Gastrocnemius medialis (tissue), 4 donors: ENCODE measurements at regions not wholly inside any gene's neighbourhood (a gene's known extent, or its start where the extent isn't known, plus 50 kb on each side); places are given as distances from the start of the nearest gene placed in this dataset.
"Not testable (repeated sequence)": the region's sequence is repeated elsewhere in the genome, so short reads cannot be mapped to it uniquely, and the experiment has no call there.

ENCODE experiments used
- ATAC-seq, 2 donors: fragments of 150-250 bp; one replicate each; pipeline ENCODE4 v1.9.1; 2016
- DNase-seq, 2 donors: peaks; one replicate each; pipeline ENCODE4 v3.0.0-alpha.2; 2019
- H3K27ac ChIP-seq, 4 donors: fragments of 200-600 bp; sonication (generic); 1 replicate in 1 of 4; 2 replicates in 3 of 4; pipeline ENCODE4 v1.5.1; 2016 to 2018; ENCODE audit warnings: mild to moderate bottlenecking in 2 of 4, moderate library complexity in 1 of 4
- H3K27me3 ChIP-seq, 3 donors: fragments of 200-600 bp; sonication (generic) in 2 of 3; 1 replicate in 1 of 3; 2 replicates in 2 of 3; pipeline versions ENCODE4 v1.5.1 to v1.6.0; 2016 to 2019; ENCODE audit warnings: mild to moderate bottlenecking in 1 of 3, moderate library complexity in 1 of 3
- H3K36me3 ChIP-seq, 2 donors: fragments of 200-600 bp; sonication (generic) in 1 of 2; one replicate each; pipeline ENCODE4 v1.5.1; 2017 to 2018
- H3K4me1 ChIP-seq, 2 donors: fragments of 200-600 bp; sonication (generic) in 1 of 2; one replicate each; pipeline ENCODE4 v1.5.1; 2016 to 2017; ENCODE audit warnings: mild to moderate bottlenecking in 2 of 2
- H3K4me3 ChIP-seq, 4 donors: fragments of 200-600 bp; sonication (generic) in 3 of 4; 1 replicate in 1 of 4; 2 replicates in 3 of 4; pipeline ENCODE4 v1.5.1; 2016 to 2019; ENCODE audit warnings: mild to moderate bottlenecking in 2 of 4
- H3K9me3 ChIP-seq, 3 donors: fragments of 200-600 bp; sonication (generic) in 2 of 3; 1 replicate in 1 of 3; 2 replicates in 2 of 3; pipeline ENCODE4 v1.5.1; 2016 to 2019
- CTCF ChIP-seq, 5 experiments: fragments of 450-650 bp in 3 of 5; fragments of 200-600 bp in 2 of 5; sonication (generic) in 2 of 5; IDR thresholded peaks in 4 of 5; conservative IDR thresholded peaks in 1 of 5; 1 replicate in 4 of 5; 2 replicates in 1 of 5; pipeline ENCODE4 v1.5.1; 2016 to 2019; ENCODE audit warnings: antibody characterized with exemption in 5 of 5, mild to moderate bottlenecking in 3 of 5, moderate library complexity in 3 of 5
- POLR2A ChIP-seq, 2 donors: fragments of 450-650 bp; IDR thresholded peaks; one replicate each; pipeline ENCODE4 v1.6.1; 2017; ENCODE audit warnings: antibody characterized with exemption in 2 of 2, mild to moderate bottlenecking in 2 of 2, moderate library complexity in 2 of 2
- in situ Hi-C, 4 donors: fragments of 200-750 bp; cut with MboI; loops; one replicate each; pipeline versions ENCODE4 v1.15.0 to v1.8.0; 2017; ENCODE audit warnings: low sequenced_read_pairs in 4 of 4
- intact Hi-C: fragments of 100-400 bp; cut with DNase I; formaldehyde crosslinking; loops from one replicate; pipeline ENCODE4 v1.15.1; 2023; ENCODE audit warnings: low total_unique reads

DNA sequence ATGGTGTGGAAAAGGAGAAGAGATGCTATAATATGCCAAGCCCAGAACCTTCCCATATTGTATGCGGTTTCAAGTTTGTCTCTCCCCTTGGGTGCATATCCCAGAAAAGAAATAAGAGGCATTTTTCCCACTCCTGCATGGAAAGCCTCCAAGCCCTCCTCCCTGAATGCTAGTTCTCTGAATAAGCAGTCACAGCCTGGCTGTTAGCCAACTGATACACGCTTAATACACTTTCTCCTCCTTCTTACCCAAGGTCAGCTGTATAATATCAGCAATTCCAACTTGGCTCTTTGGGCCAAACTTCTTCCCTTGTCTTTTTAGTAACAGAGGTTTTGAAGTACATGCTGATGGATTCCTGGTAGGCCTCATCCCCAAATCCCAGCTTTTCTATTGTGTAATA lies 440.1 kb downstream of the EPHA7 start:
- H3K27me3 ChIP-seq: no peaks in the 10 kb centered on the region
- ATAC-seq (no peak), DNase-seq (no peak)
- H3K27ac ChIP-seq: no peak overlapping the region
- no peaks in the 10 kb centered on the region for H3K9me3 ChIP-seq
- no peaks in the 10 kb centered on the region for H3K4me1 ChIP-seq
- intact Hi-C loops (no loop called here), in situ Hi-C loops (no loop called here)
- TF ChIP-seq POLR2A (IDR thresholded peaks at IDR 0.05): no peak
- no peak for TF ChIP-seq CTCF (IDR thresholded peaks at IDR 0.05 in 4 of 5, conservative IDR thresholded peaks at IDR 0.05 in 1 of 5)
- H3K36me3 ChIP-seq: no peaks in the 10 kb centered on the region
- H3K4me3 ChIP-seq: no peak overlapping the region

DNA sequence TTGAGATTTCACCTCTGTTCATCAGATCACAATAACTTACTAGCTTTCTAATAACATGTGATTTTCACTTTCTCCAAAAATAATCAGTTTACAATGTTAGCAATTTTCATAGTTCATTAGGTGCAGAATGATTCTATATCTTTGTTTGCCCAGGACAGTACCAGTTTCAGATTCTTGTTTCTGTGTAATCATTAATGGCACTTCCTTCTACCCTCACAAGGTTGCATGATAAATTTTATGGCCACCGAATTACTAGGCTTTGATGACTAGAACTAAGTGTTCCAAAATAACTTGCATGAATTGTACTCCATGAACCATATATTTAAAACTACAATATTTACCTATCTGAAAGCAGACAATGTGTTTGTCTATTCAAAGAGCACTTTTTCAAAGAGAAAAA lies 442.3 kb downstream of the EPHA7 start:
- DNase-seq: no peak
- in situ Hi-C loops: no loop called here
- TF ChIP-seq CTCF (IDR thresholded peaks at IDR 0.05 in 4 of 5, conservative IDR thresholded peaks at IDR 0.05 in 1 of 5) (no peak), POLR2A (IDR thresholded peaks at IDR 0.05) (no peak)
- H3K4me1 ChIP-seq: no peaks in the 10 kb centered on the region
- no peaks in the 10 kb centered on the region for H3K9me3 ChIP-seq
- H3K36me3 ChIP-seq: no peaks in the 10 kb centered on the region
- intact Hi-C loops: no loop called here
- no peak overlapping the region for H3K4me3 ChIP-seq
- no peak for ATAC-seq
- H3K27me3 ChIP-seq: no peaks in the 10 kb centered on the region
- H3K27ac ChIP-seq: no peak overlapping the region

DNA sequence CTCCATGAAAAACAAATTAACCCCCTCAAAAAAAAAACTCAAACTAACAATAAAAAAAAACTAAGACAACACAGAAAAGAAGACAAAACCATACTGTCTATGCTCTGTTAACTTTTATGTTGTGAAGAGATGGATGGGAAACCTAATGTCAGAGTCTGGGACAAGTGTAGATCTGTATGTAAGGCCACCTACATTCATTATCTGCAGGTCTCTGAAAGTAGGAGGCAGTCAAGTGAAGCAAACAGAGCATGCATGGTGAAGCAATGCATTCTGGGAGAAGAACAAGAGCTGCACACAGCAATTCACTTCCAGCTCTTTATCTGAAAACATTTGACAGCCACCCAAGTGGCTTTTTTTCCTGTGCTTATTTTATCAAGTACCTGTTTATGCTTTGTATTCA lies 452.0 kb downstream of the EPHA7 start:
- DNase-seq (no peak), ATAC-seq (no peak)
- Histone ChIP-seq H3K9me3 (no peaks in the 10 kb centered on the region), H3K27ac (no peak overlapping the region), H3K36me3 (no peaks in the 10 kb centered on the region), H3K4me3 (no peak overlapping the region), H3K27me3 (no peaks in the 10 kb centered on the region), H3K4me1 (no peaks in the 10 kb centered on the region)
- intact Hi-C loops: no loop called here
- TF ChIP-seq POLR2A (IDR thresholded peaks at IDR 0.05): no peak
- no peak for TF ChIP-seq CTCF (IDR thresholded peaks at IDR 0.05 in 4 of 5, conservative IDR thresholded peaks at IDR 0.05 in 1 of 5)
- in situ Hi-C loops: no loop called here

DNA sequence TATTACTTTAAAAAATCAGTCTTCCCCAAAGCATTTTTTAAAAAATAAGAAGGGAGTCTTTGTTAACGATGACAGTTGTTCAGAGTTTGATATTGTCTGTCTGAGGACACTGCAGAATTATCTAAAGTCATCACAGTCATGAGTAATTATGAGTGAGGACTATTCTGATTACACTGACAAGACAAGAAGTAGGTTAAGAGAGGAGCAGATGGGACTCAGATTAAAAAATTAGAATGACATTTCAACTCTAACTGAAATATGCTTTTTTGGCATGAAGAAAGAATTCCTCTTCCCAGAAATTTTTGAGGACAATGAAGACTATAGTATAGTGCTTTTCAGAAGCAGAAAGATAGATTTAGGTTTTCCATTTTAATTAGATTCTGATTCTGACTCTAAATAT lies 456.5 kb downstream of the EPHA7 start:
- no peak for DNase-seq
- no peaks in the 10 kb centered on the region for H3K4me1 ChIP-seq
- ATAC-seq: no peak
- in situ Hi-C loops: no loop called here
- no peaks in the 10 kb centered on the region for H3K36me3 ChIP-seq
- no peaks in the 10 kb centered on the region for H3K9me3 ChIP-seq
- no peak overlapping the region for H3K4me3 ChIP-seq
- intact Hi-C loops: no loop called here
- no peak overlapping the region for H3K27ac ChIP-seq
- H3K27me3 ChIP-seq: no peaks in the 10 kb centered on the region
- TF ChIP-seq CTCF (IDR thresholded peaks at IDR 0.05 in 4 of 5, conservative IDR thresholded peaks at IDR 0.05 in 1 of 5): no peak
- no peak for TF ChIP-seq POLR2A (IDR thresholded peaks at IDR 0.05)

DNA sequence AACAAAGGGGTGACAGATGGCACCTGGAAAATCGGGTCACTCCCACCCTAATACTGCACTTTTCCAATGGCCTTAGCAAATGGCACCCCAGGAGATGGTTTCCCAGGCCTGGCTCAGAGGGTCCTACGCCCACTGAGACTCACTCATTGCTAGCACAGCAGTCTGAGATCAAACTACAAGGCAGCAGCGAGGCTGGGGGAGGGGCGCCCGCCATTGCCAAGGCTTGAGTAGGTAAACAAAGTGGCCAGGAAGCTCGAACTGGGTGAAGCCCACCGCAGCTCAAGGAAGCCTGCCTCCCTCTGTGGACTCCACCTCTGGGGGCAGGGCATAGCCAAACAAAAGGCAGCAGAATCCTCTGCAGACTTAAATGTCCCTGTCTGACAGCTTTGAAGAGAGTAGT lies 467.2 kb downstream of the EPHA7 start:
- H3K27ac ChIP-seq, H3K36me3 ChIP-seq, intact Hi-C loops, ATAC-seq, H3K27me3 ChIP-seq, H3K9me3 ChIP-seq, H3K4me3 ChIP-seq, in situ Hi-C loops, DNase-seq, H3K4me1 ChIP-seq: not testable (repeated sequence)
